ENCODE measurements at regions not wholly inside any gene's neighbourhood (a gene's known extent, or its start where the extent isn't known, plus 50 kb on each side); places are given as distances from the start of the nearest gene placed in this dataset.
A peak's percentile ranks its signal among the peaks of the same experiment; 100 is the strongest.

DNA sequence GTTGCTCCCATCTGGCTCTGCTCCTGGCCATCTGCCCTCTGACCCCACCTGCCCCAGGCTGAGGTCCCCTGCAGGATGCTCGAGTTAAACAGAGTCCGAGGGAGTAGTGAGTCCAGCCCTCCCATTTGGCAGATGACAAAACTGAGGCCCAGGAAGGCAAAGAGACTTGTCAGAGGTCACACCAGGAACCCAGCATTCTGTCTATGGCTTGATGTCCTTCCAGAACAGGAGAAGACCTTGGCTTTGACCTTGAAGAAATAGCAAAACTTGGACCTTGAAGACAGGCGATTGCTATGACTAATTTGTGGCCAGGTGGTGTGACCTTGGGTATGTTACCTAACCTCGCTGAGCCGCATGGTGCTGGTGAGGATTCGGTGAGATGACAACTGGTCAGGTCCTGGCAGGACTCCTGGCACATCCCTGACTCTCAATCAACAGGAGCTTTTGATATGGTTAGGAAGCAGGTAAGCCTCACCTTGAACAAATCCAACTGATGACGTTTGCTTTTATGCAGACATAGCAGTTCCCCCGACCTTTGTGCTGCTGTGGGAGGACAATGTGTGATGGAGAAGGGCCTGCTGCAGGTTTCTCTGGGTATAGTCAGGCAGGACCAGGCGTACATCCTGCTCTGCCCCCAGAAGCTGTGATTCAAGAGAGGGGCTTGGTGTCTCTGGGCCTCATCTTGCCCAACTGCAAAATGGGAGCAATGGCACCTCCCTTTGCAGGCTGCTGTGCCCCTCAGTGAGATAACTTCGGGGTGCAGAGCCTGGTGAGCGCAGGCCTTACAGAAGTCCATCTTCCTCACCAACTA is 198.7 kb downstream of the C9orf50 start:
- no peak for DNase-seq (ENCODE audit: extremely low read depth, low read depth)

GRCh38 chr9:129421371-129421770 is 199.5 kb downstream of the C9orf50 start:
- TF ChIP-seq, protein P1, sequence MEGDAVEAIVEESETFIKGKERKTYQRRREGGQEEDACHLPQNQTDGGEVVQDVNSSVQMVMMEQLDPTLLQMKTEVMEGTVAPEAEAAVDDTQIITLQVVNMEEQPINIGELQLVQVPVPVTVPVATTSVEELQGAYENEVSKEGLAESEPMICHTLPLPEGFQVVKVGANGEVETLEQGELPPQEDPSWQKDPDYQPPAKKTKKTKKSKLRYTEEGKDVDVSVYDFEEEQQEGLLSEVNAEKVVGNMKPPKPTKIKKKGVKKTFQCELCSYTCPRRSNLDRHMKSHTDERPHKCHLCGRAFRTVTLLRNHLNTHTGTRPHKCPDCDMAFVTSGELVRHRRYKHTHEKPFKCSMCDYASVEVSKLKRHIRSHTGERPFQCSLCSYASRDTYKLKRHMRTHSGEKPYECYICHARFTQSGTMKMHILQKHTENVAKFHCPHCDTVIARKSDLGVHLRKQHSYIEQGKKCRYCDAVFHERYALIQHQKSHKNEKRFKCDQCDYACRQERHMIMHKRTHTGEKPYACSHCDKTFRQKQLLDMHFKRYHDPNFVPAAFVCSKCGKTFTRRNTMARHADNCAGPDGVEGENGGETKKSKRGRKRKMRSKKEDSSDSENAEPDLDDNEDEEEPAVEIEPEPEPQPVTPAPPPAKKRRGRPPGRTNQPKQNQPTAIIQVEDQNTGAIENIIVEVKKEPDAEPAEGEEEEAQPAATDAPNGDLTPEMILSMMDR (IDR thresholded peaks at IDR 0.05; ENCODE audit: low read depth, low read length, missing control alignments) = no peak
- H3K4me3 ChIP-seq (replicated peaks; ENCODE audit: low read depth, low read length) = no peak overlapping the region
- DNase-seq (ENCODE audit: extremely low read depth, low read depth) = no peak

More for the DNA sequence above, 198.7 kb downstream of the C9orf50 start:
- TF ChIP-seq, protein P1 (IDR thresholded peaks at IDR 0.05; ENCODE audit: low read depth, low read length, missing control alignments) = no peak
- H3K4me3 ChIP-seq (replicated peaks; ENCODE audit: low read depth, low read length) = no peak overlapping the region

GRCh38 chr9:129420721-129421120 is 200.2 kb downstream of the C9orf50 start:
- no peak overlapping the region for H3K4me3 ChIP-seq (replicated peaks; ENCODE audit: low read depth, low read length)
- TF ChIP-seq, protein P1 (IDR thresholded peaks at IDR 0.05; ENCODE audit: low read depth, low read length, missing control alignments) = no peak
- no peak for DNase-seq (ENCODE audit: extremely low read depth, low read depth)

DNA sequence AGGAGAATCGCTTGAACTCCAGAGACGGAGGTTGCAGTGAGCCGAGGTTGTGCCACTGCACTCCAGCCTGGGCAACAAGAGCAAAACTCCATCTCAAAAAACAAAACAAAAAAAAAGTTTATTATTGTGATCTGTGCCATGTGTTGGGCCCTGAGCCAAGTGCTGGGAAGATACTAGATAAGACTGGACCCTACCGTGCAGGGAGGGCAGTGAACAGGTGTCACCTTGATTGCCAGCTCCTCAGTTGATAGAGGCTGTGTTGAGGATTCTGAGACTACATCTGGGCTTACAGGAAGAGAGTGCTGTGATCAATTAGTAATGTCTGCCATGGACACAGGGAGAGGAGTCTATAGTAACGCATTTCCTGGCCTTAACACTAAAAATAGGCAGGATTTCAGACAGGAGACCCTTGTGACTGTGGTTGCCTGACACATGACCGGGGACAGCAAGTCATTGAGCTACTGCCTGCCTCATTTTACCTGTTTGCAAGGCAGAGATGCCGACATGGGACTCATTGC is 201.5 kb downstream of the C9orf50 start:
- no peak for DNase-seq (ENCODE audit: extremely low read depth, low read depth)
- H3K4me3 ChIP-seq (replicated peaks; ENCODE audit: low read depth, low read length) = no peak overlapping the region
- TF ChIP-seq, protein P1 (IDR thresholded peaks at IDR 0.05; ENCODE audit: low read depth, low read length, missing control alignments) = no peak

DNA sequence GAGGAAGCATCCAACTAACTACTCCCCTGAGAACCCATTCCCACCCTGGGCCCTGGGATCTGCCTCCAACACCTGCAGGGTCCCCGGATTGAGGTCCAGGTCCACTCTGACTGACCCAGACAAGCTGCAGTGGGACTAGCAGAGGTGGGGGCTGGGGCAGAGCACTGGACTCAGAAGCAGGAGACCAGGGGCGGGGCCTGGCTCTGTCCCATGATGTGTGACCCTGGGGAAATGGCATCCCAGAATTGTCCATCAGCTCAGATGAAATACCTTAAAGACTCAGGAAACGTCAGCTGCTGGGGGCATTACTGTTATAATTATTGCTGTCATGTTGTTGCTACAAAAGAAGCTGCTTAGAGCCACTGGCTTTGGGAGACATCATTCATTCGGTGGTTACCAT is 202.4 kb downstream of the C9orf50 start:
- H3K4me3 ChIP-seq (replicated peaks; ENCODE audit: low read depth, low read length) = no peak overlapping the region
- TF ChIP-seq, protein P1 (IDR thresholded peaks at IDR 0.05; ENCODE audit: low read depth, low read length, missing control alignments) = no peak
- no peak for DNase-seq (ENCODE audit: extremely low read depth, low read depth)

DNA sequence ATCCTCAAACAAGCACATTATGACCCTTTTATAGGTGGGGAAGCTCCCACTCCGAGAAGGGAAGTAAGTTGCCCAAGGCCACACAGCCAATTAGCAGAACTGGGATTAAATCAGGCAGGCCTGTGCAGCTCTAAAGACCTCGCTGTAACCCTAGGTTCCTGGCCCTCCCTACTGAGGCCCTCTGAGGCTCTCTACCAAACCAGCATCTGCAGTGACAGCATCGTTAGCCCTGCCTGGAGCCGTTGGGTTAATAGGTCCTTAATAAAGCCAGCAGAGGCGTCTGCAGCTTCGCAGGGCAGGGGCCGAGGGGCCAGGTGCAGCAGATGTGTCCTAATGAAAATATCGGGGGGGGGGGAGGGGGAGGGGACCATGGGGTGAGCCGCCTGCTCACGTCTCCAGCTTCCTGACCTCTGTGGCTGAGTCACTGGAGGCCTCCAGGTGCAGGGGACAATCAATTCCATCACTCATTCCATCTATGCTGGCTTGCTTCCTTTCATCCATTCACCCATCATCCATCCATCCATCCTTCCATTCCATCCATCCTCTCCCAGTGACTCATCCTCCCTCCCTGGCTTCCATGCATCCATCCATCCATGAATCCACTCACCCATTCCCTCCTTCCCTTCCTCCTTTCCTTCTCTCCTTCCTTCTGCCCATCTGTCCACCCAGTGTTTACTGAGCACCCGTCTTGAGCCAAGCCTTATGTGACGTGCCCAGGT is 203.9 kb downstream of the C9orf50 start:
- peak; percentile 46 for DNase-seq (ENCODE audit: extremely low read depth, low read depth)
- TF ChIP-seq, protein P1 (IDR thresholded peaks at IDR 0.05; ENCODE audit: low read depth, low read length, missing control alignments) = no peak

More for the DNA sequence above, 203.9 kb downstream of the C9orf50 start:
- no peak overlapping the region for H3K4me3 ChIP-seq (replicated peaks; ENCODE audit: low read depth, low read length)

All from HFF-Myc (cell line).